ENCODE measurements at regions not wholly inside any gene's neighbourhood (a gene's known extent, or its start where the extent isn't known, plus 50 kb on each side); places are given as distances from the start of the nearest gene placed in this dataset.

DNA sequence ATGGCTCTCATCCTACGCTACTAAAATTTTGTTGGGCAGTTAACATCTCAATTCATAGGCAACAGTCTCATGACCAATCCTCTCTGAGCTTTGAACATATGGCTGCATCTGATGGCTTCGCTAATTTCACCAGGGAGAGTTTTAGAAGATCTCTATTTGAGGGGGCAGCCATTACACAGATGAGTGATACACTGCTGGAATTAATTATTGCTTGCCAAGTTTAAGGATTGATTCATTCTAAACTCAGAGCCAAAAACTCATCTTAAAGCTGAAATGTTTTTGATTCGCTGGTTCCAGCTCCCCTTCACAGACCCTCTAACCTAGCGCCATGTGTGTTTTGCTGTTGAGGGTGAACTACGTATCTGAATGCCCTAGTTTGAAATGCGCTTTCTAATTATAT lies 519.9 kb upstream of the WWC1 start:
- Histone ChIP-seq H3K4me1 (ENCODE audit: control insufficient read depth in 5 of 5, insufficient read depth in 5 of 5, low read length in 5 of 5) (no peaks in the 10 kb centered on the region), H3K9me3 (ENCODE audit: control insufficient read depth in 5 of 5, low read length in 5 of 5) (no peaks in the 10 kb centered on the region), H3K4me3 (ENCODE audit: low read depth in 1 of 5, low read length in 5 of 5) (no peak overlapping the region), H3K27me3 (ENCODE audit: control insufficient read depth in 5 of 5, insufficient read depth in 4 of 5, low read length in 5 of 5) (no peaks in the 10 kb centered on the region), H3K9ac (ENCODE audit: low read length in 5 of 5) (no peak overlapping the region), H3K36me3 (ENCODE audit: control insufficient read depth in 5 of 5, insufficient read depth in 5 of 5, low read length in 5 of 5) (no peaks in the 10 kb centered on the region), H3K27ac (ENCODE audit: low read depth, low read length) (no peak overlapping the region)

DNA sequence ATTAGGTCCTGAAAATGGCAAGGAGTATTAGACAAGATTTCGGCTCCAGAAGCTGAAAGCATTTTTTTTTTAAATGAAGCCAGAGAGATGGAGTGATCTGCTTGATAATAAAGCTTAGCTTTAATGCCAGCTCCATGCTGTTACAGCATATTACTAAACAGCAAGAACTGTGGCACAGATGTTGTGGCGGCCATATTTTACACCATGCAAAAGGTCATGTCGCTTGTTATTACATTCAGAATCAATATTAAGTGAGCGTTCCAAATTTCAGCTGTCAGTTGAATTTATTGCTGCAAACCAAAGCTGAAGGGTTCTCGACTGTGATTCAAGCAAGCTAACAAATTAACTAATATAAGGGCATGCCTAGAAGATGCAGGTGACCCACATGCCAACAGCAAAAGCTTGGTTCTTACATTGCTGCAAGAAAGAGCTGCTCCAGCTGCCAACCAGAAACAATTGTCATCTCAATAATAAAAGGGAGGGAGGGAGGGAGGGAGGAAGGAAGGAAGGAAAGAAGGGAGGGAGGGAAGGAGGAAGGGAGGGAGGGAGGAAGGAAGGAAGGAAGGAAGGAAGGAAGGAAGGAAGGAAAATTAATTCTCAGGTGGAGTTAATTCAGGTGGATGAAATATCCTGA lies 517.7 kb upstream of the WWC1 start:
- Histone ChIP-seq H3K27me3 (ENCODE audit: control insufficient read depth in 5 of 5, insufficient read depth in 4 of 5, low read length in 5 of 5) (no peaks in the 10 kb centered on the region), H3K4me3 (ENCODE audit: low read depth in 1 of 5, low read length in 5 of 5) (no peak overlapping the region), H3K4me1 (ENCODE audit: control insufficient read depth in 5 of 5, insufficient read depth in 5 of 5, low read length in 5 of 5) (peaks cover 0 to 10% (median 3%) of the 10 kb centered on the region in 5 donors), H3K27ac (ENCODE audit: low read depth, low read length) (no peak overlapping the region), H3K9ac (ENCODE audit: low read length in 5 of 5) (no peak overlapping the region), H3K9me3 (ENCODE audit: control insufficient read depth in 5 of 5, low read length in 5 of 5) (no peaks in the 10 kb centered on the region), H3K36me3 (ENCODE audit: control insufficient read depth in 5 of 5, insufficient read depth in 5 of 5, low read length in 5 of 5) (no peaks in the 10 kb centered on the region)

DNA sequence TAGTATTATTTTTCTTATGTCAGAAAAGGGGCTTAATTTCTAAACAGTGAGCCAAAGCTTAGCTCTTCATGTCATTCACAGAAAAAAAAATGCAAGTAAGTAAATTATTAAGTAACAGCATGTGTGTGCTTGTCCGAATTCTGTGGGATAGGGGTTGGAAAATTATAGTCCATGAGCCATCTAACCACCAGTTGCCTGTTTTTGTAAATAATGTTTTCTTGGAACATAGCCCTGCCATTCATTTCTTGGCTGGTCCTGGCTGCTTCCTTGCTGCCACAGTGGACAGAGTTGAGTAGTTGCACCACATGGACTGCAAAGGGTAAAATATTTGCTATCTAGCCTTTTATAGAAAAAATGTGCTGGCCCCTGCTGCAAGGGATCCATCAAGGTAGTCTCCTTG lies 513.7 kb upstream of the WWC1 start:
- Histone ChIP-seq H3K4me1 (ENCODE audit: control insufficient read depth in 5 of 5, insufficient read depth in 5 of 5, low read length in 5 of 5) (peaks cover 0 to 11% (median 9%) of the 10 kb centered on the region in 5 donors), H3K4me3 (ENCODE audit: low read depth in 1 of 5, low read length in 5 of 5) (no peak overlapping the region), H3K9me3 (ENCODE audit: control insufficient read depth in 5 of 5, low read length in 5 of 5) (no peaks in the 10 kb centered on the region), H3K36me3 (ENCODE audit: control insufficient read depth in 5 of 5, insufficient read depth in 5 of 5, low read length in 5 of 5) (no peaks in the 10 kb centered on the region), H3K27me3 (ENCODE audit: control insufficient read depth in 5 of 5, insufficient read depth in 4 of 5, low read length in 5 of 5) (no peaks in the 10 kb centered on the region), H3K9ac (ENCODE audit: low read length in 5 of 5) (no peak overlapping the region), H3K27ac (ENCODE audit: low read depth, low read length) (no peak overlapping the region)

DNA sequence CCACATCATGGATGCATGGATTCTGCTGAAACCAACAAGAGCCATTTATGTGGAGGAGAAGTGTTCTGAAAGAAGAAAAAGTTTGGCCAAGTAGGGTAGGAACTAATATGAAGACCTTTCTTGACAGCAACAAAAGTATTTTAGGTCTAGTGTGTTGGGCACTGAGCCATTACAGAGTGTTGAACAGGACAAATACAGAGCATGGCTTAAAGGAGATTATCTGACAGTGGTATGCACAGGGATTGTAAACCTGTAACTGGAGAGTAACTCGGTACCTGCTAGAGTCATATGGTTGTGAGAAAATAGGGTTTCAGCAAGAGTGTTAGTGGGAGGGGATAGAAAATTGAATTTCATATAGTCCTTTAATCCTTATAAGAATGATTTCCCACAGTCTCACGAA lies 513.2 kb upstream of the WWC1 start:
- Histone ChIP-seq H3K27me3 (ENCODE audit: control insufficient read depth in 5 of 5, insufficient read depth in 4 of 5, low read length in 5 of 5) (no peaks in the 10 kb centered on the region), H3K9me3 (ENCODE audit: control insufficient read depth in 5 of 5, low read length in 5 of 5) (no peaks in the 10 kb centered on the region), H3K4me3 (ENCODE audit: low read depth in 1 of 5, low read length in 5 of 5) (no peak overlapping the region), H3K36me3 (ENCODE audit: control insufficient read depth in 5 of 5, insufficient read depth in 5 of 5, low read length in 5 of 5) (no peaks in the 10 kb centered on the region), H3K27ac (ENCODE audit: low read depth, low read length) (no peak overlapping the region), H3K9ac (ENCODE audit: low read length in 5 of 5) (no peak overlapping the region), H3K4me1 (ENCODE audit: control insufficient read depth in 5 of 5, insufficient read depth in 5 of 5, low read length in 5 of 5) (peaks cover 0 to 13% (median 9%) of the 10 kb centered on the region in 5 donors)

DNA sequence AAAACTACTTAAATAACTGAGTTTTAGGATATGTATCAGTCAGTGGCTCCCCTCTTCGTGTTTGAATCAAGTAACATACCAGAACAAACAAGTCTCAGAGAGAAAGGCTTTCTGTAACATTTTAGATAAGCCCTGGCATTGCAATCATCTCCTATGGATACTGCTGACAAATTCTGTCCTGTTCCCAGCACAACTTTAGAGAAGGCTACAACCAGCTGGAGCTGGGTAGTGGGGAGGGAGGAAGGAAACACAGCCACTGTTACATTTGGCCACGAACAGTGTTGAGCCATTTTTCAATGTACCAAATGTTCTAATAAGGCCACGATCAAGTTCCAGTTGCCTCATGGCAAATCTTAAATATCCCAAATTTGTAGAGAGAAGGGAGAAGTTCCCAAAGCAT lies 511.8 kb upstream of the WWC1 start:
- Histone ChIP-seq H3K27ac (ENCODE audit: low read depth, low read length) (peak overlapping the region; percentile 50), H3K9me3 (ENCODE audit: control insufficient read depth in 5 of 5, low read length in 5 of 5) (no peaks in the 10 kb centered on the region), H3K36me3 (ENCODE audit: control insufficient read depth in 5 of 5, insufficient read depth in 5 of 5, low read length in 5 of 5) (no peaks in the 10 kb centered on the region), H3K27me3 (ENCODE audit: control insufficient read depth in 5 of 5, insufficient read depth in 4 of 5, low read length in 5 of 5) (no peaks in the 10 kb centered on the region), H3K4me3 (ENCODE audit: low read depth in 1 of 5, low read length in 5 of 5) (no peak overlapping the region), H3K4me1 (ENCODE audit: control insufficient read depth in 5 of 5, insufficient read depth in 5 of 5, low read length in 5 of 5) (peaks cover 0 to 17% (median 9%) of the 10 kb centered on the region in 5 donors), H3K9ac (ENCODE audit: low read length in 5 of 5) (no peak overlapping the region)

DNA sequence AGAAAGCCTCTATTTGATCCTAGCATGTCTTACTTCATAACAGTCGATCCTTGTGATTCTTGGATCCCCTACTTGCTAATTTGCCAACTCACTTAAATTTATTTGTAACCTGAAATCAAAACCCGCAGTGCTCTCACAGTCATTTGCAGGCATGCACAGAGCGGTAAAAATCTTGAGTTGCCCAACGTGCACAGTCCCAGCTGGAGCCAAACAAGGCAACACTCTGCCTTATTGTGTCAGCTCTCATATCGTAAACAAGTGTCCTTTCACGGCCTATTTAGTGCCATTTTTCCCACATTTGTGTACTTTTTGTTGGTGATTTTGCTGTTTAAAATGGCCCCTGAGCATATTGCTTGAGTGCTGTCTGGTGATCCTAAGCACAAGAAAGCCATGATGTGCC lies 511.3 kb upstream of the WWC1 start:
- no peaks in the 10 kb centered on the region for H3K9me3 ChIP-seq (ENCODE audit: control insufficient read depth in 5 of 5, low read length in 5 of 5)
- H3K36me3 ChIP-seq (ENCODE audit: control insufficient read depth in 5 of 5, insufficient read depth in 5 of 5, low read length in 5 of 5): no peaks in the 10 kb centered on the region
- H3K27ac ChIP-seq (ENCODE audit: low read depth, low read length): no peak overlapping the region
- no peaks in the 10 kb centered on the region for H3K27me3 ChIP-seq (ENCODE audit: control insufficient read depth in 5 of 5, insufficient read depth in 4 of 5, low read length in 5 of 5)
- H3K4me1 ChIP-seq (ENCODE audit: control insufficient read depth in 5 of 5, insufficient read depth in 5 of 5, low read length in 5 of 5): peaks cover 0 to 17% (median 9%) of the 10 kb centered on the region in 5 donors
- no peak overlapping the region for H3K4me3 ChIP-seq (ENCODE audit: low read depth in 1 of 5, low read length in 5 of 5)
- no peak overlapping the region for H3K9ac ChIP-seq (ENCODE audit: low read length in 5 of 5)

DNA sequence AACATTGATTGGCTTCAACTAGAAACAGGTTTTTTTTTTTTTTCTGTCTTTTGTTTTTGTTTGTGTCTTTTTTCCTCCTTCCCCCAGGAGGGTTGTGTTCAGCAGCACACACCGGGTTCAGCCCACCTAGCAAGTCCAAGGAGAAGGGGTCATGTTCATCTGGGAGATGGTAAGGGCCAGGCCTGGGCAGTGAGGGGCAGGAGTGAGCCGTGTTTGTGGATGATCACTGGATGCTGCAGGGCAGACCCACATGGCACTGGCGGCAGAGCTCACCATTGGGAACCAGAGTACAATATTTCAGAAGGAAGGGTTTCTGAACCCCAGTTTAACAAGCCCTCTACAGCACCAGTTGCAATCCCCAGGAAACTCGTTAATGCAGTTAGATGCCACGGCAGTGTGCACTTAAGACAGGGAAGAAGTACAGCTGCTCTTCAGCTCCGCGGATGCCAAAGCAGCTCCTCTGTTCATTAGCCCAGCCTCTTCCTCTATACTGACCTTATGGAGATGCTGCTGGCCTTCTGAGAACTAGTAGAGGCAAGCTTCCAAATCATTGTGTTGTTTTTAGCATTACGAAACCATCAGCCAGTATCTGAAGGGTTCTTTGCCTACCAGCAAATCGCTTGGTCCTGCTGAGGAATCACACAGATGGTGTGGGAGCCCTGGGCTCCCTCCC lies 508.2 kb upstream of the WWC1 start:
- Histone ChIP-seq H3K4me1 (ENCODE audit: control insufficient read depth in 5 of 5, insufficient read depth in 5 of 5, low read length in 5 of 5) (peaks cover 0 to 14% (median 0%) of the 10 kb centered on the region in 5 donors), H3K9me3 (ENCODE audit: control insufficient read depth in 5 of 5, low read length in 5 of 5) (no peaks in the 10 kb centered on the region), H3K4me3 (ENCODE audit: low read depth in 1 of 5, low read length in 5 of 5) (no peak overlapping the region), H3K27ac (ENCODE audit: low read depth, low read length) (no peak overlapping the region), H3K9ac (ENCODE audit: low read length in 5 of 5) (no peak overlapping the region), H3K36me3 (ENCODE audit: control insufficient read depth in 5 of 5, insufficient read depth in 5 of 5, low read length in 5 of 5) (no peaks in the 10 kb centered on the region), H3K27me3 (ENCODE audit: control insufficient read depth in 5 of 5, insufficient read depth in 4 of 5, low read length in 5 of 5) (no peaks in the 10 kb centered on the region)

DNA sequence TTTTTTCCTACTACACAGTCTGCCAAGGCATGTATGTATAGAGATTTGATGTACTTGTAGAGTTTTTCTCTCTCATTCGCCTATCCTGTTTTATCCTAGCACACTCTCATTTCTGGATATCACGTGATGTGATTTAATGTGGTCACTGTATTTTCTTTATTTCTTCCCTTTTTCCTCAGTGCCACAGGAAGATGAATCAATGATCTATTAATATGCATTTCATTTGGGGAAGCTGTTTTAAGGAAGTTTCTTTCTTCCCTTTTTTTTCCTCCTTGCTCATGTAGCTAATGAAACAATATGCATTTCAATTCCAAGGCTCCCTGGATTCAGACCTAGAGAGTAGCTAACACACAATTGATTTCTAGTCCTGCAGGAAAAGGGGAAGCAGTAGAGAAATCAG lies 506.3 kb upstream of the WWC1 start:
- H3K4me1 ChIP-seq (ENCODE audit: control insufficient read depth in 5 of 5, insufficient read depth in 5 of 5, low read length in 5 of 5): peaks cover 0 to 8% (median 0%) of the 10 kb centered on the region in 5 donors
- H3K9me3 ChIP-seq (ENCODE audit: control insufficient read depth in 5 of 5, low read length in 5 of 5): no peaks in the 10 kb centered on the region
- no peaks in the 10 kb centered on the region for H3K27me3 ChIP-seq (ENCODE audit: control insufficient read depth in 5 of 5, insufficient read depth in 4 of 5, low read length in 5 of 5)
- H3K27ac ChIP-seq (ENCODE audit: low read depth, low read length): no peak overlapping the region
- no peak overlapping the region for H3K9ac ChIP-seq (ENCODE audit: low read length in 5 of 5)
- no peaks in the 10 kb centered on the region for H3K36me3 ChIP-seq (ENCODE audit: control insufficient read depth in 5 of 5, insufficient read depth in 5 of 5, low read length in 5 of 5)
- H3K4me3 ChIP-seq (ENCODE audit: low read depth in 1 of 5, low read length in 5 of 5): no peak overlapping the region

DNA sequence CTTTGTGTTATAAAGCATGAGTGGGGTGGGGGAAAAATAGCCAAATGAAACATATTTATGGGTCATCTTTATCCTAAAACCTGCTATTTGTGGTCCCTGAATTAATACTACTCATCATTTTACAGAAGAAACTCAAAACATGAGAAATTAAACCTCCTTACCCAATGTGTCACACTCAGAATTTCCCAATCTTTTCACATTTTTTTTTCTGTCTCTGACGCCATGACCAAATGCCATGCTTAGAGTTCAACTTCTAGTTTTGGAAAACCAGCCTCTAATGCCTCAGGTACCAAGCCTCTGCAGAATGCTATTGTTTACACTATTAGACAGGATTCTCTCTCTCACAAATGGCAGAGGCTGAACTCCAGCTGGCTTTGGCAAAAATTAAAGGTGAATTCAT lies 505.5 kb upstream of the WWC1 start:
- H3K4me3 ChIP-seq (ENCODE audit: low read depth in 1 of 5, low read length in 5 of 5): no peak overlapping the region
- H3K27ac ChIP-seq (ENCODE audit: low read depth, low read length): no peak overlapping the region
- H3K36me3 ChIP-seq (ENCODE audit: control insufficient read depth in 5 of 5, insufficient read depth in 5 of 5, low read length in 5 of 5): no peaks in the 10 kb centered on the region
- no peaks in the 10 kb centered on the region for H3K9me3 ChIP-seq (ENCODE audit: control insufficient read depth in 5 of 5, low read length in 5 of 5)
- peaks cover 0 to 5% (median 0%) of the 10 kb centered on the region in 5 donors for H3K4me1 ChIP-seq (ENCODE audit: control insufficient read depth in 5 of 5, insufficient read depth in 5 of 5, low read length in 5 of 5)
- H3K9ac ChIP-seq (ENCODE audit: low read length in 5 of 5): no peak overlapping the region
- H3K27me3 ChIP-seq (ENCODE audit: control insufficient read depth in 5 of 5, insufficient read depth in 4 of 5, low read length in 5 of 5): no peaks in the 10 kb centered on the region

DNA sequence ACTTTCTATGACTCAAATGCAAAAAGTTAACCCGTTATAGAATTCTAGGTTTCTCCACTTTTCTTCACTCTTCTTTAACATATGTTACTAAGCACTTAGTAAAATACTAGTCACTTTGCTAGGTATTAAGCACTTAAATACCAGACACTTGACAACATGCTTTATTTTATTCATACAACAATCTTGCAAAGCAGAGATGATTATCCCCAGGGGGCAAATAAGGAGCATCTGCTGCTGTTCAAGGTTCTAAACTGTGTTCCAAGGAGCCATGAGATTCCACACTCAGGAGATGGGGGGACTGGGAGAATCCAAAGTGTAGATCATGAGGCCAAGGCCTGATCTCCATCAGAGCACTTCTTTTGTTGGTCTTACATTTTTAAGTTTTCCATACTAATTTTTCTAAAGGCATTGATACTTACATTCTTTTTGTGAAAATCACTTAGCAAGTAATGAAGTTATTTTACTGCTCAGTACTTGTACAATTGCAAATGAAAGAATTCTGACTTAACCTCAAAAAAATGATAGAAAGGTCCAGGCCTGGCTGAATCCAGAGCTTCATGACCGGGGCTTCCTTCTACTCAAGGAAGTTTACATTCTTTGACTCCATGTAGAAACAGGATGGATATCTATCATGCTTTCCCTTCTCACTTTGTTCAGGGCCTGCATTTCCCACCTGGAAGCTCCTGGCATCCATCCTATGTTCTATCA lies 504.4 kb upstream of the WWC1 start:
- H3K27ac ChIP-seq (ENCODE audit: low read depth, low read length): no peak overlapping the region
- H3K27me3 ChIP-seq (ENCODE audit: control insufficient read depth in 5 of 5, insufficient read depth in 4 of 5, low read length in 5 of 5): no peaks in the 10 kb centered on the region
- H3K9ac ChIP-seq (ENCODE audit: low read length in 5 of 5): no peak overlapping the region
- no peaks in the 10 kb centered on the region for H3K9me3 ChIP-seq (ENCODE audit: control insufficient read depth in 5 of 5, low read length in 5 of 5)
- H3K4me3 ChIP-seq (ENCODE audit: low read depth in 1 of 5, low read length in 5 of 5): no peak overlapping the region
- no peaks in the 10 kb centered on the region for H3K36me3 ChIP-seq (ENCODE audit: control insufficient read depth in 5 of 5, insufficient read depth in 5 of 5, low read length in 5 of 5)
- peaks cover 0 to 5% (median 0%) of the 10 kb centered on the region in 5 donors for H3K4me1 ChIP-seq (ENCODE audit: control insufficient read depth in 5 of 5, insufficient read depth in 5 of 5, low read length in 5 of 5)

Data from subcutaneous abdominal adipose tissue (tissue), 5 donors.